Ishikawa (cell line): ENCODE measurements at regions not wholly inside any gene's neighbourhood (a gene's known extent, or its start where the extent isn't known, plus 50 kb on each side); places are given as distances from the start of the nearest gene placed in this dataset.

Source experiments
- CEBPB ChIP-seq: IDR thresholded peaks from 2 replicates; pipeline ENCODE4 v1.6.1; 2012
- CREB1 ChIP-seq: IDR thresholded peaks from 2 replicates; pipeline ENCODE4 v1.6.1; 2012; ENCODE audit warnings: low read depth
- EGR1 ChIP-seq: IDR thresholded peaks from 2 replicates; pipeline ENCODE4 v1.6.1; 2012
- EP300 ChIP-seq: IDR thresholded peaks from 2 replicates; pipeline ENCODE4 v1.6.1; 2012; ENCODE audit warnings: borderline replicate concordance
- FOXM1 ChIP-seq: IDR thresholded peaks from 2 replicates; pipeline ENCODE4 v1.6.1; 2012; ENCODE audit warnings: low read depth, borderline replicate concordance
- NFIC ChIP-seq: IDR thresholded peaks from 2 replicates; pipeline ENCODE4 v1.6.1; 2012
- RAD21 ChIP-seq: IDR thresholded peaks from 2 replicates; pipeline ENCODE4 v1.6.1; 2012; ENCODE audit warnings: low read depth
- TAF1 ChIP-seq: IDR thresholded peaks from 2 replicates; pipeline ENCODE4 v1.6.1; 2012; ENCODE audit warnings: low read depth, mild to moderate bottlenecking
- TCF12 ChIP-seq: IDR thresholded peaks from 2 replicates; pipeline ENCODE4 v1.6.1; 2012; ENCODE audit warnings: low read depth
- TEAD4 ChIP-seq: IDR thresholded peaks from 2 replicates; pipeline ENCODE4 v1.6.1; 2012
- YY1 ChIP-seq: IDR thresholded peaks from 2 replicates; pipeline ENCODE4 v1.6.1; 2012; ENCODE audit warnings: low read depth
- ZBTB7A ChIP-seq: IDR thresholded peaks from 2 replicates; pipeline ENCODE4 v1.6.1; 2012; ENCODE audit warnings: low read depth
- TF ChIP-seq, protein P1 (sequence below): IDR thresholded peaks from 2 replicates; pipeline ENCODE4 v1.6.1; 2012
- TF ChIP-seq, protein P2 (sequence below): IDR thresholded peaks from 2 replicates; pipeline ENCODE4 v1.6.1; 2012; ENCODE audit warnings: low read depth, mild to moderate bottlenecking
- TF ChIP-seq, protein P3 (sequence below): IDR thresholded peaks from 2 replicates; pipeline ENCODE4 v1.6.1; 2012

DNA sequence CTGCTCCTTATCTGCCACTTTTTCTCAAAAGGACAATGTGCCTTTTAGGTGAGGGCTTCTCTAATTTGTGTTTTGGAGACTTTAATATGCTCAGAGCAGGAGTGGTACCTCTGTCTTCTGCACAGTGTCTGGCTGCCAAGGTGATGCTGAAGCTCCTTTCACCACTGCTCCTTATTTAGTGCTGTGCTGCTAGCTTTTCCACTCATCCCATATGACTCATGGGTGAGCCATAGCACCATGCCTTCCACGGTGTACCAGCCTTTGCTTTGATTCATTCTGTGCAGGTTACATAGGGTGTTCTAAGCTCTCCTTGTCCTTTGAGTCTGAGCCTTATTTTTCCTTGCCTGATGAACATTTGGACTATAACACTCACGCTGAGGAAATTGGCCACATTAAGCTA, 202.4 kb downstream of the ARL6IP6 start:
- no peak for TF ChIP-seq ZBTB7A

DNA sequence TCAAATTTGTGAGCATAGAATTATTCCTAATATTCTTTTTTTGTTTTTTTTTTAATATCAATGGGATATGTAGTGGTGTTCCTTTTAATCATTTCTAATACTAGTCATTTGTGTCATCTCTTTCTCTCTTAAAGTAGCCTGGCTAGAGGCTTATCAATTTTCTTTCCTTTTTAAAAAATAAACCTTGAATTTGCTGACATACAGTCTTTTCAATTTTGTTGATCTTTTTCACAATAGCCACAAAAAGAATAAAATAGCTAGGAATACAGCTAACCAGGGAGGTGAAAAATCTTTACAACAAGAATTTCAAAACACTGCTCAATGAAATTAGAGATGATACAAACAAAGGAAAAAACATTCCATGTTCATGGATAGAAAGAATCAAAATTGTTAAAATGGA, 192.6 kb downstream of the ARL6IP6 start:
- TF ChIP-seq RAD21, result no peak
- TF ChIP-seq, protein P1, sequence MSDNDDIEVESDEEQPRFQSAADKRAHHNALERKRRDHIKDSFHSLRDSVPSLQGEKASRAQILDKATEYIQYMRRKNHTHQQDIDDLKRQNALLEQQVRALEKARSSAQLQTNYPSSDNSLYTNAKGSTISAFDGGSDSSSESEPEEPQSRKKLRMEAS, result no peak

DNA sequence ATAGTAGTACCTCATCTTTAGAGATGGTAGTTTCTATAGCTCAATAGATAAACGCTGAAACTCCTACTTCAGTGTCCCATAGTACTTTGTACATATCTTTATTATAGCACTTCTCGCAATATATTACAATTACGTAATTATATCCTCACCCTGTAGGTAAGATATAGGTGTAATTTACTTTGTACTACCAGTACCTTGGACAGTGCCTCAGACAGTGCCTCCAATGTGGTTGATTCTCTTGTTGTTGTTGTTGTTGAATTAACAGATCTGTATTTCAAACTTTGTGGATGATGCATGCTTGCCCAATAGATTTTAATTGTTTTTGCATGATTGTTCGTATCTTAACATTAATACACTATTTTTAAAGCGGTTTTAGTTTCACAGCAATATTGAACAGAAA, 188.6 kb downstream of the ARL6IP6 start:
- TF ChIP-seq, protein P2, sequence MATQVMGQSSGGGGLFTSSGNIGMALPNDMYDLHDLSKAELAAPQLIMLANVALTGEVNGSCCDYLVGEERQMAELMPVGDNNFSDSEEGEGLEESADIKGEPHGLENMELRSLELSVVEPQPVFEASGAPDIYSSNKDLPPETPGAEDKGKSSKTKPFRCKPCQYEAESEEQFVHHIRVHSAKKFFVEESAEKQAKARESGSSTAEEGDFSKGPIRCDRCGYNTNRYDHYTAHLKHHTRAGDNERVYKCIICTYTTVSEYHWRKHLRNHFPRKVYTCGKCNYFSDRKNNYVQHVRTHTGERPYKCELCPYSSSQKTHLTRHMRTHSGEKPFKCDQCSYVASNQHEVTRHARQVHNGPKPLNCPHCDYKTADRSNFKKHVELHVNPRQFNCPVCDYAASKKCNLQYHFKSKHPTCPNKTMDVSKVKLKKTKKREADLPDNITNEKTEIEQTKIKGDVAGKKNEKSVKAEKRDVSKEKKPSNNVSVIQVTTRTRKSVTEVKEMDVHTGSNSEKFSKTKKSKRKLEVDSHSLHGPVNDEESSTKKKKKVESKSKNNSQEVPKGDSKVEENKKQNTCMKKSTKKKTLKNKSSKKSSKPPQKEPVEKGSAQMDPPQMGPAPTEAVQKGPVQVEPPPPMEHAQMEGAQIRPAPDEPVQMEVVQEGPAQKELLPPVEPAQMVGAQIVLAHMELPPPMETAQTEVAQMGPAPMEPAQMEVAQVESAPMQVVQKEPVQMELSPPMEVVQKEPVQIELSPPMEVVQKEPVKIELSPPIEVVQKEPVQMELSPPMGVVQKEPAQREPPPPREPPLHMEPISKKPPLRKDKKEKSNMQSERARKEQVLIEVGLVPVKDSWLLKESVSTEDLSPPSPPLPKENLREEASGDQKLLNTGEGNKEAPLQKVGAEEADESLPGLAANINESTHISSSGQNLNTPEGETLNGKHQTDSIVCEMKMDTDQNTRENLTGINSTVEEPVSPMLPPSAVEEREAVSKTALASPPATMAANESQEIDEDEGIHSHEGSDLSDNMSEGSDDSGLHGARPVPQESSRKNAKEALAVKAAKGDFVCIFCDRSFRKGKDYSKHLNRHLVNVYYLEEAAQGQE, result peak; percentile 87
- no peak for TF ChIP-seq EGR1

DNA sequence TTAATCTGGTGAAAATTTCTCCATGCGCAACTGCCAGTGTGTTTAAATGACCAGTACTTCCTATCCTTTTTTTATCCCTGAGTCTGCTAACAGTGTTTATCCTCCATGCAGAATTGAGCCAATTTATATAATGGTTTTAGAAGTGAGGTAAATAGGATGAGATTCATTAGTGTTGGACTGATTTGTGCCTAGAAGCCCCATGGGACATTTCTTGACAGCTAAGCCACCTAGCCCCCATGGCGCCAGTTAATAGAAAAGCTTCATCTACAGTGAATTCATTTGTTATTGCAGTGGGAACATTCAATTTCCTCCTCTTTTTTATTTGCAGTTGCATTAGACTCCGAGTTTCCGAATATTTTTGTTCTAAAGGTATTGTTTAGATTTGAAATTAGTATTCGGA, 175.6 kb downstream of the ARL6IP6 start:
- no peak for TF ChIP-seq RAD21
- TF ChIP-seq, protein P3, sequence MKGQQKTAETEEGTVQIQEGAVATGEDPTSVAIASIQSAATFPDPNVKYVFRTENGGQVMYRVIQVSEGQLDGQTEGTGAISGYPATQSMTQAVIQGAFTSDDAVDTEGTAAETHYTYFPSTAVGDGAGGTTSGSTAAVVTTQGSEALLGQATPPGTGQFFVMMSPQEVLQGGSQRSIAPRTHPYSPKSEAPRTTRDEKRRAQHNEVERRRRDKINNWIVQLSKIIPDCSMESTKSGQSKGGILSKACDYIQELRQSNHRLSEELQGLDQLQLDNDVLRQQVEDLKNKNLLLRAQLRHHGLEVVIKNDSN, result no peak
- TF ChIP-seq, protein P2, result no peak
- no peak for TF ChIP-seq TAF1
- TF ChIP-seq TCF12, result no peak
- TF ChIP-seq, protein P1, result no peak
- no peak for TF ChIP-seq NFIC
- TF ChIP-seq FOXM1, result no peak
- TF ChIP-seq CEBPB, result no peak
- TF ChIP-seq EGR1, result no peak
- no peak for TF ChIP-seq YY1
- TF ChIP-seq CREB1, result no peak
- no peak for TF ChIP-seq ZBTB7A
- TF ChIP-seq EP300, result no peak
- no peak for TF ChIP-seq TEAD4

DNA sequence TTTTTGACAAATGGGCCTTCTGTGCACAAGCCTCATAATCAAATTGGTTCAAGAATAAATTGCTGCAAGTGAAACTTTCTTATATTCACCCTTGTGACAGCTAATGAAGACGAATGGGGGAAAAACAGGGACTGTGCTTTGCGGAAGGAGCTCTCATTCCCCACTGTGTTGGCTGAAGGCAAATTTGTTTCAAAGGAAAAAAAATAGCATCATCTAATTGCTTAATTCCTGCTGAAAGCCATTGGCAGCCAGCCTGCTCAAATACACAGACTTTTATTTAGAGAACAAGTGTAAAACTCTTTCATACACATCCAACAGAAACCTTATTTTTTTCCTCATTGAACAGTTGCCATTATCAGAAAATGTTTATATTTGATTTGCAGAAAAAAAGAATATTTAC, 172.3 kb downstream of the ARL6IP6 start:
- TF ChIP-seq, protein P3, result no peak
- TF ChIP-seq CREB1 (no peak), TAF1 (no peak), TCF12 (no peak), RAD21 (no peak), EGR1 (no peak), NFIC (no peak), EP300 (no peak), TEAD4 (no peak), FOXM1 (no peak)
- TF ChIP-seq, protein P2, result no peak

DNA sequence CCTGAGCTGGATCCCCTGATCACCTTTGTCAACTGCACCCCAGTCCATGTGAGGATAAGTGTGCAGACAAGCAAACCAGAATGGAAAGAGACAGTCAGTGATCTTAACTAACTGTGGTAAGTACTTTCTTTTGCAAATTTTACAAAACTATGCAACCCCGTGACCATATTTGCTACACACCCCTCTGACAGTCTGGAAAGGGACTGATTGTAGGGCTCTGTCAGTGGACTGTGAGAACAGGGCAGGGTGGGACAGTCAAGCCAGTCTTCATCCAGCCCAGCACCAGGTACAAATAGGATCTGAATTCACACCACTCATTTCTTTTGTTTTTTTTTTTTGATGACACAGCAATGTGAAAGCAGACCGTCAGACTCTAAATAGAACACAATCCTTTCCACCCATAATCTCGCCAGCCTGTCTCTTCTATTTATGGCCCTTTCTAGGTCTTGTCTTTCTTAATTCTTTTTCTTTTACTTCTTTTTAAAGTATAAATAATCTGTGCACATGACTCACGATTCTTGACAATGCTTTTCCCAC, 165.6 kb downstream of the ARL6IP6 start:
- TF ChIP-seq, protein P3, result no peak
- no peak for TF ChIP-seq RAD21
- no peak for TF ChIP-seq EP300
- TF ChIP-seq TAF1, result no peak
- TF ChIP-seq, protein P1, result no peak
- no peak for TF ChIP-seq ZBTB7A
- TF ChIP-seq CREB1, result no peak
- TF ChIP-seq TEAD4, result no peak
- no peak for TF ChIP-seq NFIC
- no peak for TF ChIP-seq FOXM1
- no peak for TF ChIP-seq TCF12
- TF ChIP-seq EGR1, result no peak
